Lung (tissue), 11 donors: ENCODE measurements at regions not wholly inside any gene's neighbourhood (a gene's known extent, or its start where the extent isn't known, plus 50 kb on each side); places are given as distances from the start of the nearest gene placed in this dataset.

Experiments used
- ATAC-seq: fragments of 200-7000 bp; cut with Tn5 transposase; one replicate; pipeline ENCODE4 v1.9.1; 2020; ENCODE audit warnings: moderate number of reproducible peaks; ENCODE audit not compliant: insufficient read depth, low FRiP score
- DNase-seq, 3 donors: peaks; one replicate each; pipeline ENCODE4 v3.0.0-alpha.2; 2013 to 2017
- H3K27ac ChIP-seq, 2 donors: one replicate each; pipeline ENCODE4 v1.5.1; 2013; ENCODE audit warnings: mild to moderate bottlenecking in 2 of 2, moderate library complexity in 2 of 2, control low read depth in 1 of 2, inconsistent platforms in 1 of 2, low read depth in 1 of 2, low read length in 1 of 2
- H3K27me3 ChIP-seq, 3 donors: one replicate each; pipeline ENCODE4 v1.5.1; 2013; ENCODE audit warnings: low read length in 2 of 3; ENCODE audit not compliant: control insufficient read depth in 3 of 3, insufficient read depth in 3 of 3
- H3K36me3 ChIP-seq, 4 donors: one replicate each; pipeline ENCODE4 v1.5.1; 2013; ENCODE audit warnings: low read length in 4 of 4, mild to moderate bottlenecking in 1 of 4, moderate library complexity in 1 of 4; ENCODE audit not compliant: control insufficient read depth in 4 of 4, insufficient read depth in 4 of 4
- H3K4me1 ChIP-seq, 5 donors: one replicate each; pipeline ENCODE4 v1.5.1; 2013; ENCODE audit warnings: low read length in 5 of 5, mild to moderate bottlenecking in 2 of 5, moderate library complexity in 1 of 5; ENCODE audit not compliant: control insufficient read depth in 5 of 5, insufficient read depth in 5 of 5
- H3K4me3 ChIP-seq: one replicate; pipeline ENCODE4 v1.5.1; 2013; ENCODE audit warnings: mild to moderate bottlenecking, control low read depth, moderate library complexity
- H3K9ac ChIP-seq, 2 donors: one replicate each; pipeline ENCODE4 v1.5.1; 2013; ENCODE audit warnings: low read length in 2 of 2, control low read depth in 1 of 2; ENCODE audit not compliant: insufficient read depth in 1 of 2
- H3K9me3 ChIP-seq, 4 donors: one replicate each; pipeline ENCODE4 v1.5.1; 2013; ENCODE audit warnings: low read length in 3 of 4, mild to moderate bottlenecking in 1 of 4, moderate library complexity in 1 of 4; ENCODE audit not compliant: control insufficient read depth in 4 of 4, insufficient read depth in 3 of 4
- WGBS, 2 donors: extraction: QIAGEN DNeasy Blood & Tissue Kit; methylation state at CpG; one replicate each; pipeline ENCODE4 v1.1.7; 2013; 5-methylcytosine and 5-hydroxymethylcytosine counted together
- TF ChIP-seq, protein P1 (sequence below): IDR thresholded peaks from 2 replicates; pipeline ENCODE4 v1.5.1; 2012; ENCODE audit warnings: mild to moderate bottlenecking; ENCODE audit errors: control extremely low read depth, extremely low read depth
- donor health status: control.
- donor health status: control.
- donor health status: Bipolar disorder and iron deficiency.
- donor health status: healthy.
- donor health status: DM: yes; HTN: yes; CAD: no.

- H3K27me3 ChIP-seq, result no peaks in the 10 kb centered on the region
- H3K9ac ChIP-seq, result no peak overlapping the region
Observed at GRCh38 chr4:128454281-128454871, 166.8 kb upstream of the PGRMC2 start.

DNA sequence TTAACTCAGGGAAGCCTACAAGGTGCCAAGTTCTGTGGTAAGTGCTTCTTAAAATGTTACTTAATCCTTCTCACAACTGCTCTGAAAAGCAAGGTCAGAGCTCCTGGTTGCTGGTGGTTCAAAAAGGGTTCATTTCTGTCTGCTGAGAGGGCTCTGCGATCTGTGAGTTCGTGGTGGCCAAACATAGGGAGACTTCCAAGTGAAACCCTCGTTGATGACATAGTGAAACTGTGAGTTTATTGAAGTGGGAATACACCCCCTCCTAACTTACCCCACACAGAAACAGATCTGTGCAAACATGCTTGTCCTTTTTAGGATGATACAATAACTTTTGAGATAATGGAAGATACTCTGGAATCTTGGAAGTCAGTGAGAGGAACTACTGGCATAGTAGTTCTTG lies 164.8 kb upstream of the PGRMC2 start:
- Histone ChIP-seq H3K27ac (no peak overlapping the region), H3K4me1 (peaks cover 0 to 8% (median 0%) of the 10 kb centered on the region in 5 donors), H3K9me3 (no peaks in the 10 kb centered on the region), H3K9ac (no peak overlapping the region), H3K4me3 (no peak overlapping the region), H3K36me3 (no peaks in the 10 kb centered on the region), H3K27me3 (no peaks in the 10 kb centered on the region)
- no peak for ATAC-seq
- DNase-seq, result no peak
- 52 to 66% methylated on average over 3 of the region's 3 CpGs for WGBS, 2 donors
- TF ChIP-seq, protein P1, sequence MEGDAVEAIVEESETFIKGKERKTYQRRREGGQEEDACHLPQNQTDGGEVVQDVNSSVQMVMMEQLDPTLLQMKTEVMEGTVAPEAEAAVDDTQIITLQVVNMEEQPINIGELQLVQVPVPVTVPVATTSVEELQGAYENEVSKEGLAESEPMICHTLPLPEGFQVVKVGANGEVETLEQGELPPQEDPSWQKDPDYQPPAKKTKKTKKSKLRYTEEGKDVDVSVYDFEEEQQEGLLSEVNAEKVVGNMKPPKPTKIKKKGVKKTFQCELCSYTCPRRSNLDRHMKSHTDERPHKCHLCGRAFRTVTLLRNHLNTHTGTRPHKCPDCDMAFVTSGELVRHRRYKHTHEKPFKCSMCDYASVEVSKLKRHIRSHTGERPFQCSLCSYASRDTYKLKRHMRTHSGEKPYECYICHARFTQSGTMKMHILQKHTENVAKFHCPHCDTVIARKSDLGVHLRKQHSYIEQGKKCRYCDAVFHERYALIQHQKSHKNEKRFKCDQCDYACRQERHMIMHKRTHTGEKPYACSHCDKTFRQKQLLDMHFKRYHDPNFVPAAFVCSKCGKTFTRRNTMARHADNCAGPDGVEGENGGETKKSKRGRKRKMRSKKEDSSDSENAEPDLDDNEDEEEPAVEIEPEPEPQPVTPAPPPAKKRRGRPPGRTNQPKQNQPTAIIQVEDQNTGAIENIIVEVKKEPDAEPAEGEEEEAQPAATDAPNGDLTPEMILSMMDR, result no peak

More at GRCh38 chr4:128454281-128454871, 166.8 kb upstream of the PGRMC2 start:
- TF ChIP-seq, protein P1, result peak; percentile 55
- Histone ChIP-seq H3K9me3 (no peaks in the 10 kb centered on the region), H3K4me1 (peaks cover 0 to 8% (median 0%) of the 10 kb centered on the region in 5 donors), H3K36me3 (no peaks in the 10 kb centered on the region), H3K27ac (no peak overlapping the region), H3K4me3 (no peak overlapping the region)
- peak; percentile 78 for ATAC-seq
- WGBS, 2 donors, result 9 to 10% methylated on average over 10 of the region's 10 CpGs
- DNase-seq, result peak; percentile 82 to 89 (median 83)

- Histone ChIP-seq H3K9ac (no peak overlapping the region), H3K9me3 (no peaks in the 10 kb centered on the region), H3K27ac (no peak overlapping the region), H3K27me3 (no peaks in the 10 kb centered on the region), H3K36me3 (no peaks in the 10 kb centered on the region), H3K4me1 (peaks cover 0 to 6% (median 0%) of the 10 kb centered on the region in 5 donors), H3K4me3 (no peak overlapping the region)
- TF ChIP-seq, protein P1, result no peak
- ATAC-seq, result no peak
- DNase-seq, result no peak
- WGBS, 2 donors, result 92 to 95% methylated on average over 7 of the region's 7 CpGs
Observed at GRCh38 chr4:128451270-128451905, 163.8 kb upstream of the PGRMC2 start.
